ENCODE measurements at regions not wholly inside any gene's neighbourhood (a gene's known extent, or its start where the extent isn't known, plus 50 kb on each side); places are given as distances from the start of the nearest gene placed in this dataset.
"Not testable (repeated sequence)": the region's sequence is repeated elsewhere in the genome, so short reads cannot be mapped to it uniquely, and the experiment has no call there.

DNA sequence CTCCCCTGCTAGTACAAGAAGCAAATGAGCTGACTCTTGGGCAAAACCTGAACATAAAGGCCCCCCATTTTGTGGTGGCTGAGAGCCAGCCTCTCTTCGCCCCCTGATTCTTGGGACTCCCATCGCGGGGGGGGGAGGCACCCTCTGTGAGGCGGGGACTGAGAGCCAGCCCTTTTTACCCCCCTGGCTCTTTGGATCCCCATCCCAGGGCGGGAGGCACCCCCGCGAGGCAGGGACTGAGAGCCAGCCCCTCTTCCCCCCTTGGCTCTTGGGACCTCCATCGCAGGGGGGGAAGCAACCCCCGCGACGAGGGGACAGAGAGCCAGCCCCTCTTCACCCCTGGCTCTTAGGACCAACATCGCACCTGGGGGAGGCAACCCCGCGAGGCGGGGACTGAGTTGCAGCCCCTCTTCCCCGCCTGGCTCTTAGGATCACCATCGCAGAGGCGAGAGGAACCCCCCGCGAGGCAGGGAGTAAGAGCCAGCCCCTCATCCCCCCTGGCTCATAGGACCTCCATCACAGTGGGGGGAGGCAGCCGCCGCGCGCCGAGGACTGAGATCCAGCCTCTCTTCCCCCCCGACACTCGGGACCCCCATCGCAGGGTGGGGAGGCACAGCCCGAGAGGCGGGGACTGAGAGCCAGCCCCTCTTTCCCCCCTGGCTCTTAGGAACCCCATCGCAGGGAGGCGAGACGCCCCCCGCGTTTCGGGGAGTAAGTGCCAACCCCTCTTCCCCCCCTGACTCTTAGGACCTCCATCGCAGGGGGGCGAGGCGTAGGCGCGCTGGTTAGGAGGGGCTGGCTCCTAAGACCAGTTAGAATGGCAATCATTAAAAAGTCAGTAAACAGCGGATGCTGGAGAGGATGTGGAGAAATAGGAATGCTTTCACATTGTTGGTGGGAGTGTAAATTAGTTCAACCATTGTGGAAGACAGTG lies 2428.4 kb upstream of the PCDH20 start:
- DNase-seq (no peak), ATAC-seq (replicated peaks) (no peak)
- Mint-ChIP-seq H3K9me3 (peaks cover 6 to 9% of the 10 kb centered on the region in 2 donors), H3K27me3 (no peaks in the 10 kb centered on the region), H3K27ac (no peak overlapping the region), H3K4me3 (no peak overlapping the region), H3K4me1 (ENCODE audit: low read depth in 2 of 2) (no peaks in the 10 kb centered on the region), H3K36me3 (ENCODE audit: insufficient read depth) (no peaks in the 10 kb centered on the region)

DNA sequence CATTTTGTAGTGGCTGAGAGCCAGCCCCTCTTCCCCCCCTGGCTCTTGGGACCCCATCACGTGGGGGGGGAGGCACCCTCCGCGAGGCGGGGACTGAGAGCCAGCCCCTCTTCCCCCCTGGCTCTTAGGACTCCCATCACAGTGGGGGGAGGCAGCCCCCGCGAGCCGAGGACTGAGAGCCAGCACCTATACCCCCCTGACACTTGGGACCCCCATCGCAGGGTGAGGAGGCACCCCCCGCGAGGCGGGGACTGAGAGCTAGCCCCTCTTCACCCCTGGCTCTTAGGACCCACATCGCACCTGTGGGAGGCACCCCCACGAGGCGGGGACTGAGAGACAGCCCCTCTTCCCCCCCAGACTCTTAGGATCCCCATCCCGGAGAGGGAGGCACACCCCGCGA lies 2426.5 kb upstream of the PCDH20 start:
- H3K27me3 Mint-ChIP-seq, result no peaks in the 10 kb centered on the region
- H3K27ac Mint-ChIP-seq, result no peak overlapping the region
- peaks cover 6 to 9% of the 10 kb centered on the region in 2 donors for H3K9me3 Mint-ChIP-seq
- no peaks in the 10 kb centered on the region for H3K4me1 Mint-ChIP-seq (ENCODE audit: low read depth in 2 of 2)
- ATAC-seq (replicated peaks) (no peak), DNase-seq (no peak)
- H3K4me3 Mint-ChIP-seq, result no peak overlapping the region
- H3K36me3 Mint-ChIP-seq (ENCODE audit: insufficient read depth), result no peaks in the 10 kb centered on the region

DNA sequence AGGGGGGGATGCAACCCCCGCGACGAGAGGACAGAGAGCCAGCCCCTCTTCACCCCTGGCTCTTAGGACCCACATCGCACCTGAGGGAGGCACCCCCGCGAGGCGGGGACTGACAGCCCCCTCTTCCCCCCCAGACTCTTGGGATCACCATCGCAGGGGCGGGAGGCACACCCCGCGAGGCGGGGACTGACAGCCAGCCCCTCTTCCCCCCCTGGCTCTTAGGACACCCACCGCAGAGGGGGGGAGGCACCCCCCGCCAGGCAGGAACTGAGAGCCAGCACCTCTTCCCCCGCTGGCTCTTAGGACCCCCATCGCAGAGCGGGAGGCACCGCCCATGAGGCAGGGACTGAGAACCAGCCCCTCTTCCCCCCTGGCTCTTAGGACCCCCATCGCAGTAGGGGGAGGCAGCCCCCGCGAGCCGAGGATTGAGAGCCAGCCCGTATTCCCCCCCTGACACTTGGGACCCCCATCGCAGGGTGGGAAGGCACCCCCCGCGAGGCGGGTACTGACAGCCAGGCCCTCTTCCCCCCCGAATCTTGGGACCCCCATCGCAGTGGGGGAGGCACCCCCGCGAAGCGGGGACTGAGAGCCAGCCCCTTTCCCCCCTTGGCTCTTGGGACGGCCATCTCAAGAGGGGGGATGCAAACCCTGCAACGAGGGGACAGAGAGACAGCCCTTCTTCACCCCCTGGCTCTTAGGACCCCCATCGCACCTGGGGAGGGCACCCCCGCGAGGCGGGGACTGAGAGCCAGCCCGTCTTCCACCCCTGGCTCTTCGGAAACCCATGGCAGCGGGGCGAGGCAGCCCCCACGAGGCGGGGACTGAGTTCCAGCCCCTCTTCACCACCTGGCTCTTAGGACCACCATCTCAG lies 2425.1 kb upstream of the PCDH20 start:
- Mint-ChIP-seq H3K36me3 (ENCODE audit: insufficient read depth) (no peaks in the 10 kb centered on the region), H3K27me3 (no peaks in the 10 kb centered on the region), H3K4me3 (no peak overlapping the region), H3K4me1 (ENCODE audit: low read depth in 2 of 2) (no peaks in the 10 kb centered on the region), H3K9me3 (peaks cover 0 to 2% of the 10 kb centered on the region in 2 donors), H3K27ac (no peak overlapping the region)
- ATAC-seq (replicated peaks), result no peak
- DNase-seq, result no peak

DNA sequence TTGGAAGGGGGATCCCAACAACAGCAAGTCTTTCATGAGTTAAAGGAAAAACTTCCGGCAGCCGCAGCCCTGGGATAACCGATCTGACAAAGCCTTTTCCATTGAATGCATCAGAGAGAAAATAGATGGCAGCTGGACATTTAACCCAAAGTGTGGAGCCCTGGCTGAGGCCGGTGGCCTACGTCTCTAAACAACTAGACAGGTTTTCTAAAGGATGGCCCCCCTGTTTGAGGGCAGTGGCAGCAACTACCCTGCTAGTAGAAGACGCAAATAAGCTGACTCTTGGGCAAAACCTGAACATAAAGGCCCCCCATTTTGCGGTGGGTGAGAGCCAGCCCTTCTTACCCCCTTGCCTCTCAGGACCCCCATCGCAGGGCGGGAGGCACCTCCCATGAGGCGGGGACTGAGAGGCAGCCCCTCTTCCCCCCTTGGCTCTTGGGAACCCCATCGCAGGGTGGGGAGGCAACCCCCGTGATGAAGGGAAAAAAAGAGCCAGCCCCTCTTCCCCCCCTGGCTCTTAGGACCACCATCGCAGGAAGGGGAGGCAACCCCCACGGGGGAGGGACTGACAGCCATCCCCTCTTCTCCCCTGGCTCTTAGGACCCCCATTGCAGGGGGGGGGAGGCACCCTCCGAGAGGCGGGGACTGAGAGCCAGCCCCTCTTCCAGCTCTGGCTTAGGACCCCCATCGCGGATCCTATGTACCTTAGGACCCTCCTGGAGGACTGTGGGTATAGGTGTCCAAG lies 2422.9 kb upstream of the PCDH20 start:
- H3K36me3 Mint-ChIP-seq (ENCODE audit: insufficient read depth), result no peaks in the 10 kb centered on the region
- H3K27ac Mint-ChIP-seq, result no peak overlapping the region
- ATAC-seq (replicated peaks), result no peak
- H3K9me3 Mint-ChIP-seq, result peaks cover 0 to 2% of the 10 kb centered on the region in 2 donors
- no peak overlapping the region for H3K4me3 Mint-ChIP-seq
- H3K4me1 Mint-ChIP-seq (ENCODE audit: low read depth in 2 of 2), result no peaks in the 10 kb centered on the region
- no peaks in the 10 kb centered on the region for H3K27me3 Mint-ChIP-seq
- no peak for DNase-seq

DNA sequence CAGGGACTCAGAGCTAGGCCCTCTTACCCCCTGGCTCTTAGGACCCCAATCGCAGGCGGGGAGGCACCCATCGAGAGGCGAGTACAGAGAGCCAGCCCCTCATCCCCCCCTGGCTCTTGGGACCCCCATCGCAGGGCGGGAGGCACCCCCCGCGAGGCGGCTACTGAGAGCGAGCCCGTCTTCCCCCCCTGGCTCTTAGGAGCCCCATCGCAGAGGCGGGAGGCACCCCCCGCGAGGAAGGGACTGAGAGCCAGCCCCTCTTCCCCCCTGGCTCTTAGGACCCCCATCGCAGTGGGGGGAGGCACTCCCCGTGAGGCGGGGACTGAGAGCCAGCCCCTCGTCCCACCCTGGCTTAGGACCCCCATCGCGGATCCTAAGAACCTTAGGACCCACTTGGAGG lies 2422.1 kb upstream of the PCDH20 start:
- H3K4me3 Mint-ChIP-seq; DNase-seq; ATAC-seq (replicated peaks); H3K36me3 Mint-ChIP-seq (ENCODE audit: insufficient read depth); H3K27ac Mint-ChIP-seq; H3K27me3 Mint-ChIP-seq; H3K4me1 Mint-ChIP-seq (ENCODE audit: low read depth in 2 of 2); H3K9me3 Mint-ChIP-seq: not testable (repeated sequence)

DNA sequence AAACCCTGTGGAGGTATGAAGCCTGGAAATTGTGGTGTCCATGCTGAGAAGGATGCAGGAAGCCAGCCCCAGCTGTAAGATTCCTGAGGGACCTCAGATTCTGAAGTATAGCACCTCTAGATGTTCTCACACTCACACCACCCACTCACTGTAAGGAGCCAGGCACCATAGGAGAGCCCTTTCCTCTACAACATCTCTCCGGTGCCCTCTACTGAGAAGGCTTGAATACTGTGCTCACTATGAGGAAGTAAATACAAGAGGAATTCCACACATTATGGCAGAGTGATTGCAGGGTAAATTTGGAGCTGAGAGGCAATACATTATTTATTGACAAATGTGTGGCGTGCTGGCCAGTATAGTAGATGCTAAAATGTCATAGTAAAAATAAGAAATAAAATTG lies 2414.0 kb upstream of the PCDH20 start:
- H3K9me3 Mint-ChIP-seq; H3K27ac Mint-ChIP-seq; ATAC-seq (replicated peaks); DNase-seq; H3K27me3 Mint-ChIP-seq; H3K4me3 Mint-ChIP-seq; H3K4me1 Mint-ChIP-seq (ENCODE audit: low read depth in 2 of 2); H3K36me3 Mint-ChIP-seq (ENCODE audit: insufficient read depth): not testable (repeated sequence)

DNA sequence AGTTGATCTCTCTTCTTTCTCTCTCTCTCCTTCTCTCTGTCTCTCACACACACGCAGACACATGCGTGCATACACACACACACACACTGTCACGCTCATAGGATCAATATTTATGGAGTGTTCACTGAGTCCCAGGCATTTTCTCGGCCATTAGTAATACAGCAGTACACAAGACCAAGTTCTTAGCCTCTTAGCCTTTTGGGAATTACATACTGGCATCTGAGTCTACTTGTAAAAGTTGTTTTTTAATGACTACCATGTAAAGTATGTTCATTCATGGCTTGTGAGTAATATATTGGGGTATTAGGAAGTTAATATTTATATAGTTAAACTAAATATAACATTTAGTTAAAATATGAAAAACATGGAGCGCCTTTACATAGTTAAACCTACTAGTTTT lies 2406.1 kb upstream of the PCDH20 start:
- not testable (repeated sequence) for H3K27ac Mint-ChIP-seq; H3K4me3 Mint-ChIP-seq; H3K4me1 Mint-ChIP-seq (ENCODE audit: low read depth in 2 of 2)

DNA sequence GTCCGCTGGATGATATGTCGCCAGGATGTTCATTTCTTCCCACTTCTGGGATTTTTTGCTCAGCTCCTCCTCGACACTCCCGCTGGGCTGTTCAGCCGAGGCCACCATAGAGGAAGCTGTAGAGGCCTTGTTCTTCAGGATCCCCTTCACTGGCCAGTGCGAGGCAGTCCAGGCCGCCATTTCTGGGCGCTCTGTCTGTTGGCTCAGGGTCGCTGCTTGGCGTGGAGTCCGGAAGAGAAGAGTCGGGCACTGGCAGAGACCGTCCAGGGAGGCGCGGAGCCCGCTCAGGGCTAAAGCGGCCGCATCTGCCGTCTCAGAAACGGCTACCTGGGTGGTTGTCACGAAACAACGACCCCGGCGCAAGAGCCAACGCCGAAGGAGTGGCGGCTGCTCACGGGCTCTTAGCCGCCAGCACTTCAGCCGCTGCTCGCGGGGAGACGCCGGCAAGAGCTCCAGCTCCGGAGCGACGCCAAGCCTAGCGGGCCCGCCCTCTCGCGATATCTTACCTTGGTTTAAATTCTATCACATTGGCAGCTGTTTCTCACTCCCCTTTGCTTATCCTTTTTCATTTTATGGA lies 2395.9 kb upstream of the PCDH20 start:
- not testable (repeated sequence) for ATAC-seq (replicated peaks); H3K27ac Mint-ChIP-seq; H3K27me3 Mint-ChIP-seq; H3K36me3 Mint-ChIP-seq (ENCODE audit: insufficient read depth); H3K4me3 Mint-ChIP-seq; DNase-seq; H3K9me3 Mint-ChIP-seq; H3K4me1 Mint-ChIP-seq (ENCODE audit: low read depth in 2 of 2)

More for the DNA sequence above, 2406.1 kb upstream of the PCDH20 start:
- not testable (repeated sequence) for DNase-seq; ATAC-seq (replicated peaks); H3K9me3 Mint-ChIP-seq; H3K36me3 Mint-ChIP-seq (ENCODE audit: insufficient read depth); H3K27me3 Mint-ChIP-seq

DNA sequence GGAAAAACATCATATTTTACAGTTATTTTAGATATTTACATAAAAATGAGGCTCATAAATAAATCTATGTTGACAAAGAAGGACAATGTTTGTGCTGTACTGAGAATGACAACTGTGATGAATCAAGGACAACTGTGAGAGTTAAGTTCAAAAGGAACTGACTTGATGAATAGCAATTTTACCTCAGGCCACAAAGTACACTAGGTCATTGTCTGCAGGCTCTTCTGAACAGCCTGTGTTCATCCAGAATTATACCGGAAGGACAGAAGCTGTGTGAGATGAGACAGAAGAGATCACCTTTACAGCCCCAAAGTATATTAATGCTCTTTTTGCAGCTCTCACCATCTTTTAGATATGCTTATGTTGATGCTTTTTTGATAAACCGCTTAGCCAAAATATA lies 2375.5 kb upstream of the PCDH20 start:
- H3K36me3 Mint-ChIP-seq (ENCODE audit: insufficient read depth); H3K4me1 Mint-ChIP-seq (ENCODE audit: low read depth in 2 of 2); H3K4me3 Mint-ChIP-seq; ATAC-seq (replicated peaks); H3K9me3 Mint-ChIP-seq; H3K27me3 Mint-ChIP-seq; DNase-seq; H3K27ac Mint-ChIP-seq: not testable (repeated sequence)

DNA sequence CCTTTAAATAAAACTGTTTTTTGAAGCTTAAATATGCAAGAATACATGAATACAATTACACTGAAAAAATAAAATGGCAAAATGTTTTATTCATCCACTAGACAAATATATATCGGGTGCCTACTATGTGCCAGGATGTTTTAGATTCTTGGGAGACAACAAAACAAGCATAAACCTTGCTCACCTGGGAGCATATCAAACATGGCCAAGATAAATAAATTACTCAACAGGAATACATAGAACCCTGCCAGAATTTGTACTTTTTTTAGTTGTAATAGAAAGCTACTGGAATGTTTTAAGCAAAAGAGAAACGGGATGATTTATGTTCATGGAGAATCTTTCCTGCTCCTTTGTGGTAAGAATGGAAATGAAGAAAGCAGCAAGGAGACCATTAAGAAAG lies 2358.5 kb upstream of the PCDH20 start:
- H3K27ac Mint-ChIP-seq, result no peak overlapping the region
- H3K36me3 Mint-ChIP-seq (ENCODE audit: insufficient read depth), result no peaks in the 10 kb centered on the region
- no peak overlapping the region for H3K4me3 Mint-ChIP-seq
- H3K4me1 Mint-ChIP-seq (ENCODE audit: low read depth in 2 of 2), result no peaks in the 10 kb centered on the region
- ATAC-seq (replicated peaks), result no peak
- H3K27me3 Mint-ChIP-seq, result no peaks in the 10 kb centered on the region
- DNase-seq, result no peak
- peaks cover under 1 to 2% of the 10 kb centered on the region in 2 donors for H3K9me3 Mint-ChIP-seq

DNA sequence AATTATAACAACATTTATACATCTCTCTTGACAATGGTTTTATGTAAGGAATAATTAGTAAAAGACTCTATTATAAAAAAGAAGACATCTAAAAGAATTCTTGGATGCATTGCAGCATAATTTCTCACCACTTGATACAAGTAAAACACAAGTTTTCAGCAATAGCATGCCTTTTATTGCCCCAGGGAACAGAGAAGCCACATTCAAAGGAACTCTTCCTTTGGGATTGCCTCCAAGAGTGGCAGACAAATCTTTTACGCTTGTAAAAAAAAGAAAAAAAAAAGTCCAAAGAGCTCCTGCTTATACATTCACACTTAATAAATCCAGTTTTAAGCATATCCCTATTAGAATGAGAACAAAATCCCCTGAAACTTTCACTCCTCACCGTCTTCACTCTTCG lies 2357.8 kb upstream of the PCDH20 start:
- H3K4me3 Mint-ChIP-seq, result no peak overlapping the region
- ATAC-seq (replicated peaks) (no peak), DNase-seq (no peak)
- no peak overlapping the region for H3K27ac Mint-ChIP-seq
- no peaks in the 10 kb centered on the region for H3K36me3 Mint-ChIP-seq (ENCODE audit: insufficient read depth)
- peaks cover 0 to 2% of the 10 kb centered on the region in 2 donors for H3K9me3 Mint-ChIP-seq
- H3K27me3 Mint-ChIP-seq, result no peaks in the 10 kb centered on the region
- H3K4me1 Mint-ChIP-seq (ENCODE audit: low read depth in 2 of 2), result no peaks in the 10 kb centered on the region

DNA sequence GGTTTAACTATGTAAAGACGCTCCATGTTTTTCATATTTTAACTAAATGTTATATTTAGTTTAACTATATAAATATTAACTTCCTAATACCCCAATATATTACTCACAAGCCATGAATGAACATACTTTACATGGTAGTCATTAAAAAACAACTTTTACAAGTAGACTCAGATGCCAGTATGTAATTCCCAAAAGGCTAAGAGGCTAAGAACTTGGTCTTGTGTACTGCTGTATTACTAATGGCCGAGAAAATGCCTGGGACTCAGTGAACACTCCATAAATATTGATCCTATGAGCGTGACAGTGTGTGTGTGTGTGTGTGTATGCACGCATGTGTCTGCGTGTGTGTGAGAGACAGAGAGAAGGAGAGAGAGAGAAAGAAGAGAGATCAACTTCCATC lies 2342.0 kb upstream of the PCDH20 start:
- not testable (repeated sequence) for H3K27ac Mint-ChIP-seq; H3K9me3 Mint-ChIP-seq; H3K27me3 Mint-ChIP-seq; H3K4me3 Mint-ChIP-seq; ATAC-seq (replicated peaks); H3K4me1 Mint-ChIP-seq (ENCODE audit: low read depth in 2 of 2); DNase-seq; H3K36me3 Mint-ChIP-seq (ENCODE audit: insufficient read depth)

DNA sequence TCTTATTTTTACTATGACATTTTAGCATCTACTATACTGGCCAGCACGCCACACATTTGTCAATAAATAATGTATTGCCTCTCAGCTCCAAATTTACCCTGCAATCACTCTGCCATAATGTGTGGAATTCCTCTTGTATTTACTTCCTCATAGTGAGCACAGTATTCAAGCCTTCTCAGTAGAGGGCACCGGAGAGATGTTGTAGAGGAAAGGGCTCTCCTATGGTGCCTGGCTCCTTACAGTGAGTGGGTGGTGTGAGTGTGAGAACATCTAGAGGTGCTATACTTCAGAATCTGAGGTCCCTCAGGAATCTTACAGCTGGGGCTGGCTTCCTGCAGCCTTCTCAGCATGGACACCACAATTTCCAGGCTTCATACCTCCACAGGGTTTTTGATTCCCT lies 2334.2 kb upstream of the PCDH20 start:
- not testable (repeated sequence) for H3K36me3 Mint-ChIP-seq (ENCODE audit: insufficient read depth); DNase-seq; H3K27me3 Mint-ChIP-seq; ATAC-seq (replicated peaks); H3K27ac Mint-ChIP-seq; H3K4me1 Mint-ChIP-seq (ENCODE audit: low read depth in 2 of 2); H3K4me3 Mint-ChIP-seq; H3K9me3 Mint-ChIP-seq
